H54 (cell line): ENCODE measurements at regions not wholly inside any gene's neighbourhood (a gene's known extent, or its start where the extent isn't known, plus 50 kb on each side); places are given as distances from the start of the nearest gene placed in this dataset.
A peak's percentile ranks its signal among the peaks of the same experiment; 100 is the strongest.

Source experiments
- DNase-seq: peaks from one replicate; pipeline ENCODE4 v3.0.0; 2011; ENCODE audit warnings: low spot score, mixed read lengths; ENCODE audit not compliant: insufficient read length
- FAIRE-seq: peaks from 3 replicates; lab custom pipeline; 2011; peaks lifted over from hg19 to GRCh38; lab: Jason Lieb, UNC
- POLR2A ChIP-seq: IDR thresholded peaks from 2 replicates; pipeline ENCODE4 v1.6.1; 2011; ENCODE audit warnings: low read depth, mild to moderate bottlenecking, low read length

- DNase-seq (peak; percentile 37), FAIRE-seq (peak; percentile 95)
- TF ChIP-seq POLR2A, result no peak
Observed at GRCh38 chr18:67359873-67360838, 156.4 kb downstream of the DSEL start.

DNA sequence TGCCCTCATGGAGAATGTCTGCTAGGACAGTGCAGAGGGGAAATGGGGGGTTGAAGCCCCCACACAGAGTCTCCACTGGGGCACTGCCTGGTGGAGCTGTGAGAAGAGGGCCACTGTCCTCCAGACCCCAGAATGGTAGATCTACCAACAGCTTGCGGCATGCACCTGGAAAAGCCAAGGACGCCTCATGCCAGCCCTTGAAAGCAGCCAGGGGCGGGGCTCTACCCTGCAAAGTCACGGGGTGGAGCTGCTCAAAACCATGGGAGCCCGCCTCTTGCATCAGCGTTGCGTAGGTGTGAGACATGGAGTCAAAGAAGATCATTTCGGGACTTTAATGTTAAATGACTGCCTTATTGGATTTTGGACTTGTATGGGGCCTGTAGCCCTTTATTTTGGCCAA is 157.6 kb downstream of the DSEL start:
- DNase-seq (no peak), FAIRE-seq (no peak)
- no peak for TF ChIP-seq POLR2A

- no peak for FAIRE-seq
- TF ChIP-seq POLR2A, result no peak
- no peak for DNase-seq
Observed at GRCh38 chr18:67354692-67355091, 161.8 kb downstream of the DSEL start.

DNA sequence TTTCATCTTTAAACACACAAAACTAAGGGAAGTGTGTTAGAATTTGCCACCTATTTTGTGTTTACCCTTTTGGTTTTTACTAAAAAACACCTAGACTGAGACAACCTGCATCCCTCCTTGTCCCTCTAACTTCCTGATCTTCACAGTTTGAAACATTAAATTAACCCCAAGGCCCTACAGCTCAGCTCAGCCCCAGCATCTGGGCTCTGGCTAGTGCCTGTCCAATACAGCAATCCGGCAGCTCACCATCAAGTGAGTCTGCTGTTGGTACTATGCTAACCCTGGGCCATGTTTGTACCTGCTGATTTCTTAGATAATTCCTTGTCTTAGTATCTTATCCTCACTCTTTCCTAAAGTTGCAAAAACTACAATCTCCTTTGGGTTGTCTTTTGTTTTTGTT is 162.4 kb downstream of the DSEL start:
- no peak for FAIRE-seq

DNA sequence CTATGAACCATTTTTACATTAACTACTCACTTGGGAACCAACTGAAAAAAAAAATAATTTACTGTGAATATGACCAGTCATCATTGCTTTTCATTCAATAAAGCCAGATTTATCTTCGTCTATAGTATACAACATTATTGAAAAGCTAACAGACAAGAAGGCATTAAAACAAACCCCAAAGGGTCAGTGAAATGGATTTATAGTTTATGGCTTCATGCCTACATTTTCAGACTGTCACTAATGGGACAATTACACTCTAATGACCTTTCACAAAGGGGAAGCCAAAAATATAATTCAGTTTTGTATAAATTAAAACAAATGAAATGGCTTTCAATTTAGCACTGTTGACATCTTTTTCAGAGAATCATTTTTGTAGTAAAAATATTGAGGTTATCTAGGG is 169.1 kb downstream of the DSEL start:
- DNase-seq (no peak), FAIRE-seq (no peak)
- no peak for TF ChIP-seq POLR2A

More for the DNA sequence above, 162.4 kb downstream of the DSEL start:
- DNase-seq, result no peak
- no peak for TF ChIP-seq POLR2A

DNA sequence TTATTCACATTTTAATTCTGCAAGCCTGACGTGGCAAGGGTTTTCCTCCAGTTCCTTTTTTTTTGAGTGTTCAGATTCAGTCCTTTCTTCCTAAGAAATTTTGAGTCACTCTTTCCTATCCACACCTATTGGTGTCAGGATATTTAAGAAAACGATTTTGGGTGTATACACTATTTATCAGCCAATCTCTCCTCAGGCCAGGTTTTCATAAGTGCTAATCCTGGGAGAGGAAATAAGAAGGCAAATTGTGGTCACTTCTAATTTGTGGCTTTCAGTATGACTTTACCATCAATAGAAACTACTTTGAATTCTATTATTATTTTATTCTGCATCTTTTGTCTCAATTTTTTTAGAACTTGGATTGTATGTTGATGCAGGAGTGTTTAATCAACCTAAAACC is 174.4 kb downstream of the DSEL start:
- no peak for TF ChIP-seq POLR2A
- FAIRE-seq (no peak), DNase-seq (no peak)

GRCh38 chr18:67337696-67338095 is 178.8 kb downstream of the DSEL start:
- DNase-seq, result no peak
- no peak for FAIRE-seq
- TF ChIP-seq POLR2A, result no peak

- no peak for DNase-seq
- no peak for TF ChIP-seq POLR2A
- FAIRE-seq, result no peak
Observed at GRCh38 chr18:67331857-67332256, 184.7 kb downstream of the DSEL start.

DNA sequence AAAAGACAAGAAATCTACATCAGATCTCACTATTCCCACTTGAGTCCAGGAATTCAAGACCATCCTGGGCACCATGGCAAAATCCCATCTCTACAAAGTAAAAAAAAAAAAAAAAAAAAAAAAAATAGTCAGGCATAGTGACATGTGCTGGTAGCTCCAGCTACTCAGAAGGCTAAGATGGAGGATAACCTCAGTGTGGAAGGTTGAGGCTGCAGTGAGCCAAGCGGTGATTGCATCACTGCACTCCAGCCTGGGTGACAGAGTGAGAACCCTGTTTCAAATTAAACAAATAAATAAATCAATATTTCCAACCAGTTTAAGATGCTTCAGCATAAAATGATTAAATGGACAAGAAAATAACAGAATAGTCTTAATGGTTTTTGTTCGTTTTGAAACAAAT is 197.4 kb downstream of the DSEL start:
- no peak for DNase-seq
- no peak for TF ChIP-seq POLR2A
- no peak for FAIRE-seq

GRCh38 chr18:67318651-67319050 is 197.9 kb downstream of the DSEL start:
- FAIRE-seq (no peak), DNase-seq (no peak)
- TF ChIP-seq POLR2A, result no peak

DNA sequence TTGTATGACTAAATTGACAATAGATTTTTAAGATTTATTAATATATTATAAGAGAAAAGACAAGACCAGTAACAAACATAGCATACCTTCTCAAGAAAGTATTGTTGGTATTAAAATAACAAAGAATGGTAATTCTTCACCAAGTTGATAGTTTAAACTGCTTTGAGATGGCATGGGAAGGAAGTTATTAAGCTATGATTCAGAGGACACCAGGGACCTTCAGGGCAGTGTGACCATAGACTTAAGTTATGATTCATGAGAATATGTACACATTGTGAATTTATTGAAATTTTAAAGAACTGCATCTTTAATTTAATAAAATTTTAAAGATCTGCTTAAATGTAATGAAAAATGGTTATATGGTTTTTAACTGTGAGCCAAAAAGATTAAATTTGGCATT is 205.7 kb downstream of the DSEL start:
- FAIRE-seq (no peak), DNase-seq (peak; percentile 2)
- no peak for TF ChIP-seq POLR2A

- no peak for FAIRE-seq
- no peak for TF ChIP-seq POLR2A
Observed at GRCh38 chr18:67308819-67309218, 207.7 kb downstream of the DSEL start.

GRCh38 chr18:67305466-67305865 is 211.1 kb downstream of the DSEL start:
- no peak for FAIRE-seq
- no peak for DNase-seq
- no peak for TF ChIP-seq POLR2A

More at GRCh38 chr18:67308819-67309218, 207.7 kb downstream of the DSEL start:
- DNase-seq, result no peak

- no peak for DNase-seq
- TF ChIP-seq POLR2A, result no peak
- FAIRE-seq, result no peak
Observed at GRCh38 chr18:67302043-67302442, 214.5 kb downstream of the DSEL start.

- TF ChIP-seq POLR2A, result no peak
- no peak for DNase-seq
- no peak for FAIRE-seq
Observed at GRCh38 chr18:67301592-67301991, 214.9 kb downstream of the DSEL start.

DNA sequence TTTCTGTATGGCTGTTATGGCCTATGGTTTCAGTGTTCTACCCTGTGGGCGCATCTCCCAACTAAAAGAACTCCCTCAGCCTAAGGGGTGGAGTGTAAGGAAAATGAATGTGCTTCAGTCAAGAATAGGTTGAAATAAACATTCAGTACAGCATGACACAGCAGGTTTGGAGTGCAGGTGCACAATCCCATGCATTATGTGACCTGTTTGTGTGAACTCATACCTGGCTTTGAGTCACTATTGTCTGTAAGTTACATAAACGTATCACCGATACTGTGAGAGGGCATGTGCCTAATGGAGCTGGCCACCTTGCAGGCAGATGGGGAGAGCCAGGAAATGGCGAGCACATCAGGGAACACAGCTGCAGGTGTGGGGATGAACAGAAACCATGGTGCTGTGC is 216.0 kb downstream of the DSEL start:
- no peak for DNase-seq
- no peak for TF ChIP-seq POLR2A
- FAIRE-seq, result no peak
